ENCODE measurements at regions not wholly inside any gene's neighbourhood (a gene's known extent, or its start where the extent isn't known, plus 50 kb on each side); places are given as distances from the start of the nearest gene placed in this dataset.
"Not testable (repeated sequence)": the region's sequence is repeated elsewhere in the genome, so short reads cannot be mapped to it uniquely, and the experiment has no call there.

GRCh38 chr3:84365563-84366278 is 593.1 kb upstream of the CADM2 start:
- H3K36me3 Mint-ChIP-seq; H3K4me1 ChIP-seq (ENCODE audit: control insufficient read depth in 1 of 2, extremely low read depth in 1 of 2, insufficient read depth in 2 of 2, low read length in 2 of 2); H3K4me1 Mint-ChIP-seq; H3K27ac Mint-ChIP-seq; CTCF ChIA-PET; H3K4me3 Mint-ChIP-seq; DNase-seq; H3K9me3 ChIP-seq; H3K27me3 Mint-ChIP-seq; ATAC-seq (replicated peaks in 1 of 4); H3K36me3 ChIP-seq (ENCODE audit: control insufficient read depth in 2 of 2, extremely low read depth in 1 of 2, insufficient read depth in 1 of 2, low read length in 1 of 2); H3K27me3 ChIP-seq (replicated peaks in 1 of 2; ENCODE audit: control insufficient read depth in 2 of 2, extremely low read depth in 1 of 2, insufficient read depth in 2 of 2, low read length in 1 of 2); H3K4me3 ChIP-seq (ENCODE audit: control insufficient read depth in 1 of 2, extremely low read depth in 1 of 2, low read length in 1 of 2); H3K27ac ChIP-seq (ENCODE audit: low read length); POLR2A ChIA-PET: not testable (repeated sequence)
- peaks cover 14 to 47% (median 29%) of the 10 kb centered on the region in 3 donors for H3K9me3 Mint-ChIP-seq
- 50% methylated on average over 2 of the region's 9 CpGs for WGBS (ENCODE audit: insufficient coverage)
